MM.1S (cell line): ENCODE measurements at regions not wholly inside any gene's neighbourhood (a gene's known extent, or its start where the extent isn't known, plus 50 kb on each side); places are given as distances from the start of the nearest gene placed in this dataset.

Experiments used
- EZH2 ChIP-seq: fragments of 300-600 bp; sonication (generic); optimal IDR thresholded peaks from 2 replicates; pipeline ENCODE3; 2017; ENCODE audit warnings: low read depth, mild to moderate bottlenecking, antibody characterized with exemption, low read length, mixed read lengths
- TF ChIP-seq, protein P1 (sequence below): fragments of 300-600 bp; sonication (generic); IDR thresholded peaks from 2 replicates; pipeline ENCODE4 v1.5.1; 2016; ENCODE audit warnings: antibody characterized with exemption, low read length, mixed read lengths

DNA sequence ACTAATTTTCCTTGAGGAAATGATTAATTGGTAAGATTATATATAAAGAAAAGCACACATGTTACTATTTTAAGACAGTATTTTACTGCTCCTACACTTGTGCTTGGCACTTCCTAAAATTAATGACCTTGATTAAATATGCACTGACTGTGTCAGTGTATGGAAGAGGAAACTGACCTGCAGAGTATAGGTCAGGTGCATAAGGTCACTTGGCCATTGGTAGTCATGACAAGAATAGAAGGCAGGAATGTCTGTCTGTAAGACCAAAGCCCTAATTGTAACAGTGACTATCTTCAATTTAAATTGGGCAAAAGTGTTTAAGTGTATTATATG lies 128.0 kb upstream of the KCNK2 start:
- TF ChIP-seq, protein P1, sequence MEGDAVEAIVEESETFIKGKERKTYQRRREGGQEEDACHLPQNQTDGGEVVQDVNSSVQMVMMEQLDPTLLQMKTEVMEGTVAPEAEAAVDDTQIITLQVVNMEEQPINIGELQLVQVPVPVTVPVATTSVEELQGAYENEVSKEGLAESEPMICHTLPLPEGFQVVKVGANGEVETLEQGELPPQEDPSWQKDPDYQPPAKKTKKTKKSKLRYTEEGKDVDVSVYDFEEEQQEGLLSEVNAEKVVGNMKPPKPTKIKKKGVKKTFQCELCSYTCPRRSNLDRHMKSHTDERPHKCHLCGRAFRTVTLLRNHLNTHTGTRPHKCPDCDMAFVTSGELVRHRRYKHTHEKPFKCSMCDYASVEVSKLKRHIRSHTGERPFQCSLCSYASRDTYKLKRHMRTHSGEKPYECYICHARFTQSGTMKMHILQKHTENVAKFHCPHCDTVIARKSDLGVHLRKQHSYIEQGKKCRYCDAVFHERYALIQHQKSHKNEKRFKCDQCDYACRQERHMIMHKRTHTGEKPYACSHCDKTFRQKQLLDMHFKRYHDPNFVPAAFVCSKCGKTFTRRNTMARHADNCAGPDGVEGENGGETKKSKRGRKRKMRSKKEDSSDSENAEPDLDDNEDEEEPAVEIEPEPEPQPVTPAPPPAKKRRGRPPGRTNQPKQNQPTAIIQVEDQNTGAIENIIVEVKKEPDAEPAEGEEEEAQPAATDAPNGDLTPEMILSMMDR, result no peak
- TF ChIP-seq EZH2, result no peak
